ENCODE measurements at regions not wholly inside any gene's neighbourhood (a gene's known extent, or its start where the extent isn't known, plus 50 kb on each side); places are given as distances from the start of the nearest gene placed in this dataset.

GRCh38 chr3:77835921-77836320 lies 796.0 kb downstream of the ROBO2 start:
- Histone ChIP-seq H3K9me3 (ENCODE audit: control insufficient read depth in 5 of 5, low read length in 5 of 5) (peaks cover 0 to 2% (median 0%) of the 10 kb centered on the region in 5 donors), H3K4me3 (ENCODE audit: low read depth in 1 of 5, low read length in 5 of 5) (peak overlapping the region in 4 of 5 donors; percentile 17 to 39 (median 26)), H3K27me3 (ENCODE audit: control insufficient read depth in 5 of 5, insufficient read depth in 4 of 5, low read length in 5 of 5) (no peaks in the 10 kb centered on the region), H3K4me1 (ENCODE audit: control insufficient read depth in 5 of 5, insufficient read depth in 5 of 5, low read length in 5 of 5) (peaks cover 0 to 11% (median 3%) of the 10 kb centered on the region in 5 donors), H3K27ac (ENCODE audit: low read depth, low read length) (no peak overlapping the region), H3K9ac (ENCODE audit: low read length in 5 of 5) (no peak overlapping the region), H3K36me3 (ENCODE audit: control insufficient read depth in 5 of 5, insufficient read depth in 5 of 5, low read length in 5 of 5) (no peaks in the 10 kb centered on the region)

GRCh38 chr3:77837456-77838025 lies 797.6 kb downstream of the ROBO2 start:
- H3K9ac ChIP-seq (ENCODE audit: low read length in 5 of 5): no peak overlapping the region
- no peaks in the 10 kb centered on the region for H3K27me3 ChIP-seq (ENCODE audit: control insufficient read depth in 5 of 5, insufficient read depth in 4 of 5, low read length in 5 of 5)
- no peak overlapping the region for H3K27ac ChIP-seq (ENCODE audit: low read depth, low read length)
- no peak overlapping the region for H3K4me3 ChIP-seq (ENCODE audit: low read depth in 1 of 5, low read length in 5 of 5)
- H3K9me3 ChIP-seq (ENCODE audit: control insufficient read depth in 5 of 5, low read length in 5 of 5): peaks cover 0 to 2% (median 0%) of the 10 kb centered on the region in 5 donors
- H3K4me1 ChIP-seq (ENCODE audit: control insufficient read depth in 5 of 5, insufficient read depth in 5 of 5, low read length in 5 of 5): peaks cover 0 to 11% (median 3%) of the 10 kb centered on the region in 5 donors
- H3K36me3 ChIP-seq (ENCODE audit: control insufficient read depth in 5 of 5, insufficient read depth in 5 of 5, low read length in 5 of 5): no peaks in the 10 kb centered on the region

- no peaks in the 10 kb centered on the region for H3K4me1 ChIP-seq (ENCODE audit: control insufficient read depth in 5 of 5, insufficient read depth in 5 of 5, low read length in 5 of 5)
- no peak overlapping the region for H3K4me3 ChIP-seq (ENCODE audit: low read depth in 1 of 5, low read length in 5 of 5)
- no peak overlapping the region for H3K27ac ChIP-seq (ENCODE audit: low read depth, low read length)
- H3K9me3 ChIP-seq (ENCODE audit: control insufficient read depth in 5 of 5, low read length in 5 of 5): no peaks in the 10 kb centered on the region
- H3K27me3 ChIP-seq (ENCODE audit: control insufficient read depth in 5 of 5, insufficient read depth in 4 of 5, low read length in 5 of 5): no peaks in the 10 kb centered on the region
- H3K9ac ChIP-seq (ENCODE audit: low read length in 5 of 5): no peak overlapping the region
- H3K36me3 ChIP-seq (ENCODE audit: control insufficient read depth in 5 of 5, insufficient read depth in 5 of 5, low read length in 5 of 5): no peaks in the 10 kb centered on the region
Observed at GRCh38 chr3:77859156-77859555, 819.3 kb downstream of the ROBO2 start.

- Histone ChIP-seq H3K9ac (ENCODE audit: low read length in 5 of 5) (no peak overlapping the region), H3K27me3 (ENCODE audit: control insufficient read depth in 5 of 5, insufficient read depth in 4 of 5, low read length in 5 of 5) (no peaks in the 10 kb centered on the region), H3K9me3 (ENCODE audit: control insufficient read depth in 5 of 5, low read length in 5 of 5) (no peaks in the 10 kb centered on the region), H3K4me1 (ENCODE audit: control insufficient read depth in 5 of 5, insufficient read depth in 5 of 5, low read length in 5 of 5) (no peaks in the 10 kb centered on the region), H3K27ac (ENCODE audit: low read depth, low read length) (no peak overlapping the region), H3K4me3 (ENCODE audit: low read depth in 1 of 5, low read length in 5 of 5) (no peak overlapping the region), H3K36me3 (ENCODE audit: control insufficient read depth in 5 of 5, insufficient read depth in 5 of 5, low read length in 5 of 5) (no peaks in the 10 kb centered on the region)
Observed at GRCh38 chr3:77868725-77869124, 828.8 kb downstream of the ROBO2 start.

- Histone ChIP-seq H3K4me1 (ENCODE audit: control insufficient read depth in 5 of 5, insufficient read depth in 5 of 5, low read length in 5 of 5) (no peaks in the 10 kb centered on the region), H3K4me3 (ENCODE audit: low read depth in 1 of 5, low read length in 5 of 5) (no peak overlapping the region), H3K9ac (ENCODE audit: low read length in 5 of 5) (no peak overlapping the region), H3K27me3 (ENCODE audit: control insufficient read depth in 5 of 5, insufficient read depth in 4 of 5, low read length in 5 of 5) (no peaks in the 10 kb centered on the region), H3K36me3 (ENCODE audit: control insufficient read depth in 5 of 5, insufficient read depth in 5 of 5, low read length in 5 of 5) (no peaks in the 10 kb centered on the region), H3K27ac (ENCODE audit: low read depth, low read length) (no peak overlapping the region), H3K9me3 (ENCODE audit: control insufficient read depth in 5 of 5, low read length in 5 of 5) (no peaks in the 10 kb centered on the region)
Observed at GRCh38 chr3:77869423-77869822, 829.5 kb downstream of the ROBO2 start.

- H3K36me3 ChIP-seq (ENCODE audit: control insufficient read depth in 5 of 5, insufficient read depth in 5 of 5, low read length in 5 of 5): no peaks in the 10 kb centered on the region
- no peaks in the 10 kb centered on the region for H3K4me1 ChIP-seq (ENCODE audit: control insufficient read depth in 5 of 5, insufficient read depth in 5 of 5, low read length in 5 of 5)
- no peaks in the 10 kb centered on the region for H3K27me3 ChIP-seq (ENCODE audit: control insufficient read depth in 5 of 5, insufficient read depth in 4 of 5, low read length in 5 of 5)
- no peak overlapping the region for H3K9ac ChIP-seq (ENCODE audit: low read length in 5 of 5)
- no peaks in the 10 kb centered on the region for H3K9me3 ChIP-seq (ENCODE audit: control insufficient read depth in 5 of 5, low read length in 5 of 5)
- no peak overlapping the region for H3K4me3 ChIP-seq (ENCODE audit: low read depth in 1 of 5, low read length in 5 of 5)
- H3K27ac ChIP-seq (ENCODE audit: low read depth, low read length): no peak overlapping the region
Observed at GRCh38 chr3:77871436-77871835, 831.5 kb downstream of the ROBO2 start.

GRCh38 chr3:77873598-77873997 lies 833.7 kb downstream of the ROBO2 start:
- H3K27me3 ChIP-seq (ENCODE audit: control insufficient read depth in 5 of 5, insufficient read depth in 4 of 5, low read length in 5 of 5): no peaks in the 10 kb centered on the region
- H3K27ac ChIP-seq (ENCODE audit: low read depth, low read length): no peak overlapping the region
- no peaks in the 10 kb centered on the region for H3K9me3 ChIP-seq (ENCODE audit: control insufficient read depth in 5 of 5, low read length in 5 of 5)
- no peaks in the 10 kb centered on the region for H3K36me3 ChIP-seq (ENCODE audit: control insufficient read depth in 5 of 5, insufficient read depth in 5 of 5, low read length in 5 of 5)
- no peak overlapping the region for H3K4me3 ChIP-seq (ENCODE audit: low read depth in 1 of 5, low read length in 5 of 5)
- H3K4me1 ChIP-seq (ENCODE audit: control insufficient read depth in 5 of 5, insufficient read depth in 5 of 5, low read length in 5 of 5): no peaks in the 10 kb centered on the region
- H3K9ac ChIP-seq (ENCODE audit: low read length in 5 of 5): no peak overlapping the region

- H3K9ac ChIP-seq (ENCODE audit: low read length in 5 of 5): no peak overlapping the region
- H3K27me3 ChIP-seq (ENCODE audit: control insufficient read depth in 5 of 5, insufficient read depth in 4 of 5, low read length in 5 of 5): no peaks in the 10 kb centered on the region
- H3K36me3 ChIP-seq (ENCODE audit: control insufficient read depth in 5 of 5, insufficient read depth in 5 of 5, low read length in 5 of 5): no peaks in the 10 kb centered on the region
- no peaks in the 10 kb centered on the region for H3K4me1 ChIP-seq (ENCODE audit: control insufficient read depth in 5 of 5, insufficient read depth in 5 of 5, low read length in 5 of 5)
- no peak overlapping the region for H3K27ac ChIP-seq (ENCODE audit: low read depth, low read length)
- no peak overlapping the region for H3K4me3 ChIP-seq (ENCODE audit: low read depth in 1 of 5, low read length in 5 of 5)
- no peaks in the 10 kb centered on the region for H3K9me3 ChIP-seq (ENCODE audit: control insufficient read depth in 5 of 5, low read length in 5 of 5)
Observed at GRCh38 chr3:77885381-77885780, 845.5 kb downstream of the ROBO2 start.

- Histone ChIP-seq H3K4me3 (ENCODE audit: low read depth in 1 of 5, low read length in 5 of 5) (no peak overlapping the region), H3K4me1 (ENCODE audit: control insufficient read depth in 5 of 5, insufficient read depth in 5 of 5, low read length in 5 of 5) (no peaks in the 10 kb centered on the region), H3K9ac (ENCODE audit: low read length in 5 of 5) (no peak overlapping the region), H3K27me3 (ENCODE audit: control insufficient read depth in 5 of 5, insufficient read depth in 4 of 5, low read length in 5 of 5) (no peaks in the 10 kb centered on the region), H3K36me3 (ENCODE audit: control insufficient read depth in 5 of 5, insufficient read depth in 5 of 5, low read length in 5 of 5) (no peaks in the 10 kb centered on the region), H3K9me3 (ENCODE audit: control insufficient read depth in 5 of 5, low read length in 5 of 5) (no peaks in the 10 kb centered on the region), H3K27ac (ENCODE audit: low read depth, low read length) (no peak overlapping the region)
Observed at GRCh38 chr3:77887611-77888010, 847.7 kb downstream of the ROBO2 start.

- Histone ChIP-seq H3K27ac (ENCODE audit: low read depth, low read length) (no peak overlapping the region), H3K27me3 (ENCODE audit: control insufficient read depth in 5 of 5, insufficient read depth in 4 of 5, low read length in 5 of 5) (no peaks in the 10 kb centered on the region), H3K9ac (ENCODE audit: low read length in 5 of 5) (no peak overlapping the region), H3K9me3 (ENCODE audit: control insufficient read depth in 5 of 5, low read length in 5 of 5) (no peaks in the 10 kb centered on the region), H3K4me1 (ENCODE audit: control insufficient read depth in 5 of 5, insufficient read depth in 5 of 5, low read length in 5 of 5) (no peaks in the 10 kb centered on the region), H3K4me3 (ENCODE audit: low read depth in 1 of 5, low read length in 5 of 5) (no peak overlapping the region), H3K36me3 (ENCODE audit: control insufficient read depth in 5 of 5, insufficient read depth in 5 of 5, low read length in 5 of 5) (no peaks in the 10 kb centered on the region)
Observed at GRCh38 chr3:77889616-77890015, 849.7 kb downstream of the ROBO2 start.

GRCh38 chr3:77898621-77899020 lies 858.7 kb downstream of the ROBO2 start:
- Histone ChIP-seq H3K36me3 (ENCODE audit: control insufficient read depth in 5 of 5, insufficient read depth in 5 of 5, low read length in 5 of 5) (no peaks in the 10 kb centered on the region), H3K4me3 (ENCODE audit: low read depth in 1 of 5, low read length in 5 of 5) (no peak overlapping the region), H3K9ac (ENCODE audit: low read length in 5 of 5) (no peak overlapping the region), H3K9me3 (ENCODE audit: control insufficient read depth in 5 of 5, low read length in 5 of 5) (no peaks in the 10 kb centered on the region), H3K4me1 (ENCODE audit: control insufficient read depth in 5 of 5, insufficient read depth in 5 of 5, low read length in 5 of 5) (no peaks in the 10 kb centered on the region), H3K27ac (ENCODE audit: low read depth, low read length) (no peak overlapping the region), H3K27me3 (ENCODE audit: control insufficient read depth in 5 of 5, insufficient read depth in 4 of 5, low read length in 5 of 5) (no peaks in the 10 kb centered on the region)

Measured in subcutaneous abdominal adipose tissue (tissue), 5 donors.